OCI-LY1 (cell line): ENCODE measurements at regions not wholly inside any gene's neighbourhood (a gene's known extent, or its start where the extent isn't known, plus 50 kb on each side); places are given as distances from the start of the nearest gene placed in this dataset.

Experiments
- H2AFZ ChIP-seq: fragments of 200-600 bp; sonication (generic), shearing (Covaris generic); 2 replicates; pipeline ENCODE4 v1.6.0; 2014; ENCODE audit warnings: antibody characterized with exemption, mild to moderate bottlenecking, low read length
- H3F3A ChIP-seq: fragments of 200-600 bp; sonication (generic), shearing (Covaris generic); 2 replicates; pipeline ENCODE4 v1.6.0; 2014; ENCODE audit warnings: mild to moderate bottlenecking, antibody characterized with exemption, low read length, moderate library complexity; ENCODE audit not compliant: insufficient read depth
- H3K27ac ChIP-seq: fragments of 200-600 bp; sonication (generic); 2 replicates; pipeline ENCODE4 v1.5.1; 2014; ENCODE audit warnings: low read length, mixed run types, mild to moderate bottlenecking, low read depth; ENCODE audit not compliant: poor library complexity, severe bottlenecking
- H3K27me3 ChIP-seq: fragments of 200-600 bp; sonication (generic); 2 replicates; pipeline ENCODE4 v1.6.0; 2014; ENCODE audit warnings: antibody characterized with exemption, mild to moderate bottlenecking, low read length, moderate library complexity; ENCODE audit not compliant: insufficient read depth
- H3K36me3 ChIP-seq: fragments of 200-600 bp; sonication (generic); 2 replicates; pipeline ENCODE4 v1.6.1; 2014; ENCODE audit warnings: mild to moderate bottlenecking, antibody characterized with exemption, low read length, moderate library complexity, mixed read lengths; ENCODE audit not compliant: insufficient read depth
- H3K4me1 ChIP-seq: fragments of 200-600 bp; sonication (generic); 2 replicates; pipeline ENCODE4 v1.5.1; 2014; ENCODE audit warnings: mild to moderate bottlenecking, low read length, moderate library complexity; ENCODE audit not compliant: insufficient read depth, severe bottlenecking
- H3K4me2 ChIP-seq: fragments of 200-600 bp; sonication (generic), shearing (Covaris generic); 2 replicates; pipeline ENCODE4 v1.6.1; 2014; ENCODE audit warnings: low read length
- H3K4me3 ChIP-seq: fragments of 200-600 bp; sonication (generic); 2 replicates; pipeline ENCODE4 v1.5.1; 2014; ENCODE audit warnings: low read length, low read depth, mild to moderate bottlenecking, mixed read lengths; ENCODE audit not compliant: poor library complexity, severe bottlenecking
- H3K79me2 ChIP-seq: fragments of 200-600 bp; shearing (Covaris generic); 2 replicates; pipeline ENCODE4 v1.6.1; 2016; ENCODE audit warnings: mixed run types, low read length, mixed read lengths; ENCODE audit not compliant: insufficient read depth
- H3K9ac ChIP-seq: fragments of 200-600 bp; sonication (generic), shearing (Covaris generic); 2 replicates; pipeline ENCODE4 v1.6.1; 2014; ENCODE audit warnings: mild to moderate bottlenecking, low read length, mixed read lengths
- H3K9me2 ChIP-seq: fragments of 200-600 bp; sonication (generic), shearing (Covaris generic); 2 replicates; pipeline ENCODE4 v1.6.1; 2014; ENCODE audit warnings: low read depth, mild to moderate bottlenecking, low read length, mixed read lengths
- H3K9me3 ChIP-seq: fragments of 200-600 bp; shearing (Covaris generic); 2 replicates; pipeline ENCODE4 v1.6.1; 2014; ENCODE audit warnings: low read length, mixed read lengths
- H4K20me1 ChIP-seq: fragments of 200-600 bp; sonication (generic), shearing (Covaris generic); 2 replicates; pipeline ENCODE4 v1.6.0; 2016; ENCODE audit warnings: mild to moderate bottlenecking, low read length; ENCODE audit not compliant: insufficient read depth
- CTCF ChIP-seq: fragments of 200-600 bp; sonication (generic), shearing (Covaris generic); IDR thresholded peaks from 2 replicates; pipeline ENCODE4 v1.5.1; 2017; ENCODE audit warnings: mild to moderate bottlenecking, antibody characterized with exemption, low read length, moderate library complexity, mixed read lengths
- EZH2 ChIP-seq: fragments of 200-600 bp; sonication (generic), shearing (Covaris generic); IDR thresholded peaks from 2 replicates; pipeline ENCODE4 v1.8.0; 2017; ENCODE audit warnings: borderline replicate concordance, mixed run types, mild to moderate bottlenecking, antibody characterized with exemption, low read length, moderate library complexity, mixed read lengths

GRCh38 chr16:59290718-59291117, 556.6 kb upstream of the GOT2 start:
- Histone ChIP-seq H3K9ac (no peak overlapping the region), H3K4me1 (no peaks in the 10 kb centered on the region), H2AFZ (no peak overlapping the region), H3K27ac (no peak overlapping the region), H3K79me2 (no peaks in the 10 kb centered on the region), H3K27me3 (no peaks in the 10 kb centered on the region), H3F3A (no peaks in the 10 kb centered on the region), H3K4me2 (no peak overlapping the region), H3K9me2 (no peaks in the 10 kb centered on the region), H3K4me3 (no peak overlapping the region), H3K9me3 (no peaks in the 10 kb centered on the region), H3K36me3 (no peaks in the 10 kb centered on the region), H4K20me1 (no peaks in the 10 kb centered on the region)
- no peak for TF ChIP-seq EZH2
- no peak for TF ChIP-seq CTCF

GRCh38 chr16:59289151-59289550, 555.0 kb upstream of the GOT2 start:
- no peak for TF ChIP-seq EZH2
- TF ChIP-seq CTCF: no peak
- no peak overlapping the region for H3K9ac ChIP-seq
- no peaks in the 10 kb centered on the region for H3F3A ChIP-seq
- no peak overlapping the region for H2AFZ ChIP-seq
- H3K36me3 ChIP-seq: no peaks in the 10 kb centered on the region
- H3K4me1 ChIP-seq: no peaks in the 10 kb centered on the region
- H3K79me2 ChIP-seq: no peaks in the 10 kb centered on the region
- H3K4me2 ChIP-seq: no peak overlapping the region
- H4K20me1 ChIP-seq: no peaks in the 10 kb centered on the region
- H3K4me3 ChIP-seq: no peak overlapping the region
- no peaks in the 10 kb centered on the region for H3K9me2 ChIP-seq
- H3K27ac ChIP-seq: no peak overlapping the region
- peaks cover 2% of the 10 kb centered on the region; the same call in 1 of the 2 replicates for H3K9me3 ChIP-seq
- H3K27me3 ChIP-seq: no peaks in the 10 kb centered on the region

GRCh38 chr16:59274141-59274540, 540.0 kb upstream of the GOT2 start:
- Histone ChIP-seq H3K9me2 (no peaks in the 10 kb centered on the region), H3K4me3 (no peak overlapping the region), H3F3A (no peaks in the 10 kb centered on the region), H3K79me2 (no peaks in the 10 kb centered on the region), H2AFZ (no peak overlapping the region), H3K9ac (no peak overlapping the region), H4K20me1 (no peaks in the 10 kb centered on the region), H3K27me3 (no peaks in the 10 kb centered on the region), H3K27ac (no peak overlapping the region), H3K36me3 (no peaks in the 10 kb centered on the region), H3K4me2 (no peak overlapping the region), H3K9me3 (no peaks in the 10 kb centered on the region), H3K4me1 (no peaks in the 10 kb centered on the region)
- TF ChIP-seq EZH2 (no peak), CTCF (no peak)
